K562 (cell line): ENCODE measurements at regions not wholly inside any gene's neighbourhood (a gene's known extent, or its start where the extent isn't known, plus 50 kb on each side); places are given as distances from the start of the nearest gene placed in this dataset.

Source experiments
- ATAC-seq: fragments of 200-7000 bp; cut with Tn5 transposase; 3 replicates; pipeline ENCODE4 v1.9.1; 2020; ENCODE audit warnings: moderate library complexity
- BruUV-seq: library from RNA; stranded (reverse); fragments of 400-500 nt; replicated peaks from 2 replicates; lab custom pipeline; 2021; lab: Mats Ljungman, UMichigan
- CTCF ChIA-PET: fragments of 300-600 bp; formaldehyde crosslinking; extraction: SDS; loops from one replicate; lab custom pipeline; 2021; ENCODE audit warnings: low intra/inter-chr PET ratio; lab: Yijun Ruan, JAX
- POLR2A ChIA-PET: fragments of 300-600, 350-650 bp; sonication (Branson Sonifier 250); formaldehyde crosslinking; extraction: SDS; loops from one replicate; lab custom pipeline; 2021; ENCODE audit warnings: antibody characterized with exemption, inconsistent platforms; lab: Yijun Ruan, JAX
- DNase-seq, 4 experiments: peaks; one replicate each; pipeline versions ENCODE4 v3.0.0 to v3.0.0-alpha.2; 2011 to 2018; ENCODE audit warnings: low spot score in 3 of 4, mixed read lengths in 3 of 4; ENCODE audit errors: extremely low read depth in 1 of 4
- FAIRE-seq: peaks from 2 replicates; lab custom pipeline; 2011; peaks lifted over from hg19 to GRCh38; lab: Jason Lieb, UNC
- H2AFZ ChIP-seq: 2 replicates; pipeline ENCODE4 v1.6.0; 2011; ENCODE audit warnings: low read depth, low read length, control low read depth, inconsistent platforms
- H3K27ac ChIP-seq: fragments of 200-600 bp; 3 replicates; pipeline ENCODE4 v1.8.0; 2011; ENCODE audit warnings: low read depth, mild to moderate bottlenecking, control low read depth, inconsistent platforms, low read length, moderate library complexity, mixed read lengths; ENCODE audit errors: extremely low read depth
- H3K27me3 ChIP-seq, 2 experiments: fragments of 300-600 bp in 1 of 2; 2 replicates in 1 of 2; 3 replicates in 1 of 2; pipeline versions ENCODE4 v1.6.0 to v1.8.0; 2011; ENCODE audit warnings: inconsistent platforms in 2 of 2, low read length in 2 of 2, mild to moderate bottlenecking in 1 of 2, mixed read lengths in 1 of 2, moderate library complexity in 1 of 2; ENCODE audit not compliant: control insufficient read depth in 2 of 2, insufficient read depth in 2 of 2
- H3K36me3 ChIP-seq: fragments of 300-600 bp; 3 replicates; pipeline ENCODE4 v1.8.0; 2011; ENCODE audit warnings: mild to moderate bottlenecking, low read length, inconsistent platforms; ENCODE audit not compliant: control insufficient read depth, insufficient read depth
- H3K4me1 ChIP-seq, 2 experiments: fragments of 200-600 bp in 1 of 2; replicated peaks in 1 of 2; 2 replicates in 1 of 2; 3 replicates in 1 of 2; pipeline versions ENCODE4 v1.5.1 to v1.8.0; 2011; ENCODE audit warnings: inconsistent platforms in 2 of 2, low read length in 2 of 2, mild to moderate bottlenecking in 1 of 2, mixed read lengths in 1 of 2, moderate library complexity in 1 of 2; ENCODE audit not compliant: control insufficient read depth in 2 of 2, insufficient read depth in 2 of 2
- H3K4me2 ChIP-seq: 2 replicates; pipeline ENCODE4 v1.6.1; 2011; ENCODE audit warnings: low read length, control low read depth, inconsistent platforms, mixed read lengths; ENCODE audit not compliant: insufficient read depth
- H3K4me3 ChIP-seq: fragments of 200-600 bp; sonication (generic), shearing (Covaris generic); 2 replicates; pipeline ENCODE4 v1.5.1; 2016; ENCODE audit warnings: control low read depth, inconsistent platforms
- H3K79me2 ChIP-seq: fragments of 200-600 bp; 3 replicates; pipeline ENCODE4 v1.8.0; 2011; ENCODE audit warnings: low read length, inconsistent platforms; ENCODE audit not compliant: control insufficient read depth, insufficient read depth
- H3K9ac ChIP-seq, 2 experiments: 2 replicates each; pipeline versions ENCODE4 v1.6.0 to v1.6.1; 2011; ENCODE audit warnings: low read depth in 2 of 2, low read length in 2 of 2, control low read depth in 1 of 2, inconsistent platforms in 1 of 2, mild to moderate bottlenecking in 1 of 2, mixed read lengths in 1 of 2; ENCODE audit not compliant: insufficient read depth in 1 of 2
- H3K9me1 ChIP-seq: one replicate; pipeline ENCODE4 v1.6.0; 2011; ENCODE audit warnings: inconsistent platforms, mild to moderate bottlenecking, low read length, moderate library complexity; ENCODE audit not compliant: control insufficient read depth, insufficient read depth
- H3K9me3 ChIP-seq: replicated peaks from 2 replicates; pipeline ENCODE4 v1.5.1; 2011; ENCODE audit warnings: low read depth, low read length, inconsistent platforms; ENCODE audit not compliant: control insufficient read depth, insufficient read depth
- H4K20me1 ChIP-seq: replicated peaks from 2 replicates; pipeline ENCODE4 v1.6.1; 2011; ENCODE audit warnings: low read length, inconsistent platforms, mixed read lengths; ENCODE audit not compliant: control insufficient read depth, insufficient read depth
- BCLAF1 ChIP-seq, 2 experiments: fragments of 450-650 bp in 1 of 2; IDR thresholded peaks; 2 replicates each; pipeline ENCODE4 v1.6.1; 2011 to 2017; ENCODE audit warnings: low read depth in 2 of 2, antibody characterized with exemption in 1 of 2, borderline replicate concordance in 1 of 2, low read length in 1 of 2, mild to moderate bottlenecking in 1 of 2, mixed read lengths in 1 of 2; ENCODE audit not compliant: control insufficient read depth in 1 of 2
- BCOR ChIP-seq: fragments of 450-650 bp; IDR thresholded peaks from 2 replicates; pipeline ENCODE4 v1.6.1; 2016
- CHD1 ChIP-seq: fragments of 200-600 bp; sonication (generic); IDR thresholded peaks from one replicate; pipeline ENCODE4 v1.6.1; 2012; ENCODE audit warnings: mild to moderate bottlenecking, moderate library complexity, low read length, inconsistent platforms
- DIDO1 ChIP-seq: fragments of 450-650 bp; IDR thresholded peaks from 2 replicates; pipeline ENCODE4 v1.6.1; 2016; ENCODE audit warnings: low read depth, missing biosample characterization, missing genetic modification characterization
- IFI16 ChIP-seq: fragments of 250-450 bp; sonication (Bioruptor Pico); IDR thresholded peaks from 2 replicates; pipeline ENCODE4 v2.1.2; 2022; ENCODE audit warnings: mild to moderate bottlenecking, inconsistent platforms
- IRF9 ChIP-seq: fragments of 450-650 bp; IDR thresholded peaks from 2 replicates; pipeline ENCODE4 v1.6.1; 2016; ENCODE audit warnings: missing biosample characterization, missing genetic modification characterization
- NFATC3 ChIP-seq: fragments of 450-650 bp; IDR thresholded peaks from 2 replicates; pipeline ENCODE4 v1.6.1; 2017; ENCODE audit warnings: mild to moderate bottlenecking
- NR2F6 ChIP-seq: fragments of 450-650 bp; formaldehyde crosslinking; IDR thresholded peaks from 2 replicates; pipeline ENCODE4 v1.4.0; 2020; ENCODE audit warnings: mild to moderate bottlenecking
- PML ChIP-seq: IDR thresholded peaks from 2 replicates; pipeline ENCODE4 v1.6.1; 2012; ENCODE audit warnings: low read length, inconsistent platforms
- RBM39 ChIP-seq: fragments of 200-400 bp; formaldehyde crosslinking; optimal IDR thresholded peaks from 2 replicates; pipeline ENCODE3; 2018; ENCODE audit warnings: low read depth, low read length
- SAFB ChIP-seq: fragments of 200-400 bp; formaldehyde crosslinking; IDR thresholded peaks from 2 replicates; pipeline ENCODE4 v1.6.1; 2017; ENCODE audit warnings: low read depth, low read length, borderline replicate concordance
- SETDB1 ChIP-seq: IDR thresholded peaks from one replicate; pipeline ENCODE4 v1.6.1; 2012; ENCODE audit warnings: low read length, control low read depth, inconsistent platforms
- WGBS: fragments of 100-300 bp; shearing (Covaris generic); methylation state at CpG from one replicate; pipeline ENCODE4 v1.1.6; 2016; ENCODE audit warnings: low coverage, mixed read lengths; ENCODE audit not compliant: insufficient coverage; ENCODE audit errors: missing lambda C conversion rate; 5-methylcytosine and 5-hydroxymethylcytosine counted together
- in situ Hi-C: fragments of 300-500 bp; cut with MboI; formaldehyde crosslinking; loops from 4 replicates; pipeline ENCODE4 v1.15.0; 2018; ENCODE audit warnings: inconsistent platforms, mixed read lengths
- intact Hi-C: fragments of 100-400 bp; cut with micrococcal nuclease; formaldehyde crosslinking; loops from 2 replicates; pipeline ENCODE4 v1.14.2; 2022

GRCh38 chr7:20958572-20958971, 171.9 kb upstream of the SP8 start:
- ChIA-PET POLR2A (no interaction called here), CTCF (interaction anchor here (0.6 kb wide), 1 partner anchor 1211 kb away, joined by 3 read pairs; no protein-coding TSS in a partner anchor)
- Histone ChIP-seq H3K9me3 (no peaks in the 10 kb centered on the region), H3K27ac (no peak overlapping the region), H3K27me3 (no peaks in the 10 kb centered on the region), H3K4me1 (no peaks in the 10 kb centered on the region), H3K4me3 (no peak overlapping the region), H3K79me2 (no peaks in the 10 kb centered on the region), H4K20me1 (no peaks in the 10 kb centered on the region), H3K36me3 (no peaks in the 10 kb centered on the region), H2AFZ (no peak overlapping the region), H3K4me2 (no peak overlapping the region), H3K9me1 (no peaks in the 10 kb centered on the region), H3K9ac (no peak overlapping the region)
- in situ Hi-C loops (no loop called here), intact Hi-C loops (no loop called here)
- DNase-seq (no peak), ATAC-seq (no peak), FAIRE-seq (no peak)
- no TSS peak for BruUV-seq
- no peak for TF ChIP-seq IFI16
- TF ChIP-seq SETDB1: no peak
- TF ChIP-seq BCLAF1 (IDR thresholded peaks at IDR 0.05; ENCODE audit: borderline replicate concordance in 1 of 2, control insufficient read depth in 1 of 2, low read depth in 2 of 2, low read length in 1 of 2): no peak
- no peak for TF ChIP-seq BCOR
- TF ChIP-seq IRF9 (tag): no peak
- no peak for TF ChIP-seq RBM39
- TF ChIP-seq SAFB: no peak
- TF ChIP-seq CHD1: no peak
- no peak for TF ChIP-seq DIDO1 (tag)
- no peak for TF ChIP-seq NFATC3
- TF ChIP-seq PML: no peak
- no peak for TF ChIP-seq NR2F6 (CRISPR knock-in tag)
- 6% methylated on average over 3 of the region's 3 CpGs for WGBS
